ENCODE measurements at regions not wholly inside any gene's neighbourhood (a gene's known extent, or its start where the extent isn't known, plus 50 kb on each side); places are given as distances from the start of the nearest gene placed in this dataset.

GRCh38 chr6:108779536-108780275 lies 68.5 kb upstream of the ARMC2 start:
- TF ChIP-seq CTCF (IDR thresholded peaks at IDR 0.05) (no peak), POLR2A (IDR thresholded peaks at IDR 0.05) (no peak)

Measured in thyroid gland (tissue), 4 donors.